Colonic mucosa (tissue), 4 donors: ENCODE measurements at regions not wholly inside any gene's neighbourhood (a gene's known extent, or its start where the extent isn't known, plus 50 kb on each side); places are given as distances from the start of the nearest gene placed in this dataset.

ENCODE experiments used
- DNase-seq: peaks from one replicate; pipeline ENCODE4 v3.0.0-alpha.2; 2020
- H3K27ac ChIP-seq: fragments of 200-600 bp; one replicate; pipeline ENCODE4 v1.8.0; 2021
- H3K27me3 ChIP-seq: fragments of 200-600 bp; one replicate; pipeline ENCODE4 v1.8.0; 2021
- H3K36me3 ChIP-seq: fragments of 200-600 bp; one replicate; pipeline ENCODE4 v1.8.0; 2021
- H3K4me1 ChIP-seq: fragments of 200-600 bp; one replicate; pipeline ENCODE4 v1.8.0; 2021; ENCODE audit warnings: mild to moderate bottlenecking
- H3K4me3 ChIP-seq: fragments of 200-600 bp; one replicate; pipeline ENCODE4 v1.8.0; 2021
- H3K9ac ChIP-seq, 2 donors: one replicate each; pipeline ENCODE4 v1.7.0; 2013; ENCODE audit warnings: control low read depth in 2 of 2, low read depth in 2 of 2, low read length in 2 of 2
- H3K9me3 ChIP-seq: fragments of 200-600 bp; one replicate; pipeline ENCODE4 v1.8.0; 2021
- CTCF ChIP-seq: fragments of 200-600 bp; IDR thresholded peaks from one replicate; pipeline ENCODE4 v1.8.0; 2022; ENCODE audit warnings: antibody characterized with exemption, mild to moderate bottlenecking
- intact Hi-C: fragments of 100-400 bp; cut with DNase I; formaldehyde crosslinking; loops from one replicate; pipeline ENCODE4 v1.14.1; 2022
- donor health status: healthy.
- donor health status: DM: no; HTN: no; CAD: no.
- donor health status: DM: no; HTN: no; CAD: no.

GRCh38 chr6:129967427-129967826, 51.0 kb upstream of the L3MBTL3 start:
- Histone ChIP-seq H3K9ac (no peak overlapping the region), H3K4me3 (no peak overlapping the region), H3K36me3 (no peaks in the 10 kb centered on the region), H3K27ac (no peak overlapping the region), H3K27me3 (no peaks in the 10 kb centered on the region), H3K4me1 (no peaks in the 10 kb centered on the region), H3K9me3 (no peaks in the 10 kb centered on the region)
- no peak for DNase-seq
- no peak for TF ChIP-seq CTCF
- intact Hi-C loops: no loop called here

- H3K27me3 ChIP-seq: no peaks in the 10 kb centered on the region
- H3K9ac ChIP-seq: no peak overlapping the region
- no peak for TF ChIP-seq CTCF
- intact Hi-C loops: no loop called here
- H3K9me3 ChIP-seq: no peaks in the 10 kb centered on the region
- H3K36me3 ChIP-seq: no peaks in the 10 kb centered on the region
- no peak for DNase-seq
- no peaks in the 10 kb centered on the region for H3K4me1 ChIP-seq
- H3K4me3 ChIP-seq: no peak overlapping the region
- no peak overlapping the region for H3K27ac ChIP-seq
These were observed 52.3 kb upstream of the L3MBTL3 start for GRCh38 chr6:129966125-129966524.

GRCh38 chr6:129965096-129965495, 53.3 kb upstream of the L3MBTL3 start:
- H3K4me3 ChIP-seq: no peak overlapping the region
- intact Hi-C loops: no loop called here
- no peaks in the 10 kb centered on the region for H3K4me1 ChIP-seq

GRCh38 chr6:129959358-129959930, 58.9 kb upstream of the L3MBTL3 start:
- Histone ChIP-seq H3K27me3 (no peaks in the 10 kb centered on the region), H3K36me3 (no peaks in the 10 kb centered on the region), H3K9me3 (no peaks in the 10 kb centered on the region), H3K4me1 (no peaks in the 10 kb centered on the region), H3K27ac (no peak overlapping the region), H3K9ac (no peak overlapping the region), H3K4me3 (no peak overlapping the region)
- TF ChIP-seq CTCF: no peak
- intact Hi-C loops: no loop called here
- no peak for DNase-seq

More at GRCh38 chr6:129965096-129965495, 53.3 kb upstream of the L3MBTL3 start:
- H3K9me3 ChIP-seq: no peaks in the 10 kb centered on the region
- H3K36me3 ChIP-seq: no peaks in the 10 kb centered on the region
- H3K9ac ChIP-seq: no peak overlapping the region
- TF ChIP-seq CTCF: no peak
- DNase-seq: no peak
- no peaks in the 10 kb centered on the region for H3K27me3 ChIP-seq
- no peak overlapping the region for H3K27ac ChIP-seq

- no peaks in the 10 kb centered on the region for H3K36me3 ChIP-seq
- intact Hi-C loops: no loop called here
- DNase-seq: no peak
- no peak overlapping the region for H3K9ac ChIP-seq
- no peak overlapping the region for H3K27ac ChIP-seq
- H3K4me1 ChIP-seq: no peaks in the 10 kb centered on the region
- TF ChIP-seq CTCF: no peak
- no peak overlapping the region for H3K4me3 ChIP-seq
- H3K9me3 ChIP-seq: no peaks in the 10 kb centered on the region
- H3K27me3 ChIP-seq: no peaks in the 10 kb centered on the region
These were observed 60.2 kb upstream of the L3MBTL3 start for GRCh38 chr6:129957941-129958898.
